Ectodermal cell (in vitro differentiated cells): ENCODE measurements at regions not wholly inside any gene's neighbourhood (a gene's known extent, or its start where the extent isn't known, plus 50 kb on each side); places are given as distances from the start of the nearest gene placed in this dataset.

Experiments
- H3K27ac ChIP-seq: 2 replicates; pipeline ENCODE4 v1.7.0; 2013; ENCODE audit warnings: mild to moderate bottlenecking, low read depth, low read length; ENCODE audit not compliant: insufficient read depth, poor library complexity, severe bottlenecking
- H3K27me3 ChIP-seq: 2 replicates; pipeline ENCODE4 v1.7.0; 2013; ENCODE audit warnings: mild to moderate bottlenecking, low read length; ENCODE audit not compliant: insufficient read depth, control insufficient read depth, poor library complexity, severe bottlenecking
- H3K36me3 ChIP-seq: one replicate; pipeline ENCODE4 v1.7.0; 2013; ENCODE audit warnings: low read length; ENCODE audit not compliant: control insufficient read depth, insufficient read depth
- H3K4me1 ChIP-seq: one replicate; pipeline ENCODE4 v1.7.0; 2013; ENCODE audit warnings: low read length; ENCODE audit not compliant: control insufficient read depth, insufficient read depth
- H3K4me3 ChIP-seq: 2 replicates; pipeline ENCODE4 v1.7.0; 2013; ENCODE audit warnings: low read depth, low read length, control low read depth; ENCODE audit not compliant: insufficient read depth
- H3K9me3 ChIP-seq: 2 replicates; pipeline ENCODE4 v1.7.0; 2013; ENCODE audit warnings: mild to moderate bottlenecking, low read length, moderate library complexity; ENCODE audit not compliant: control insufficient read depth
- WGBS, 2 experiments: methylation state at CpG; one replicate each; pipeline ENCODE4 v1.1.7; 2013; ENCODE audit warnings: missing lambda C conversion rate in 2 of 2; 5-methylcytosine and 5-hydroxymethylcytosine counted together

DNA sequence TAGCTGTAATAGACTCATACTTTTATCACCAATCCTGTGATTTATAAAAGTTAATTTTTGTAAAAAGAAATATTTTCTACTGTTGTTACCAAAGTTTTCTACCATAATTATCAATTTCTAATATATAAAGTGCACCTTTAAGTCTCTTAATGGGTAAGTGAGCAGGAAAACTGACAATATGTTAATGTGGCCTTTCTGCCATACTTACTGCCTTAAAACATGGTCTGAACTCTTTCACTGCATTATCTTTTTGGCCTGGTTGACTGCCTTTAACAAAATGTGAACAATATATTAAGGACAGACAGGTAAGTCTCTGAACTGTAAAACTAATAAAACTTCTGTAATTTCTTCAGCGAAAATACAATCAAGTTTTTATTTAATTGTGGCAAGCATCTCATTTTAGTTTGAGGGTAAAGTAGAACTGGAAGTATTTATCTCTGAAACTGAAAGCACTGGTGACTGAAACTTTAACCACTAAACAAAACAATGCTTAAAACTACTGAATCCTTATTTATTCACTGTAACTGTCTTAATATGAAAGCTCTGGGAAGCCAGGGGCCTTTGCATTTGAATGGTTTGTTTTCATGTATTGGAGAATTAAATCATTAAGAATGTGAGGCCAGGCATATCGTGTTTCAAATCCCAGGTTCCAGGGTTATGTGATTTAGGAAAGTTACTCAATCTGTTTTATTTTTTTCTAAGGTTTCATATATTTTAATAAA is 948.8 kb upstream of the POT1 start:
- 95% methylated on average over 2 of the region's 2 CpGs; no CpG with 5 or more reads in 1 of the 2 experiments for WGBS, 2 experiments
- Histone ChIP-seq H3K4me3 (no peak overlapping the region), H3K4me1 (no peaks in the 10 kb centered on the region), H3K27me3 (no peaks in the 10 kb centered on the region), H3K9me3 (no peaks in the 10 kb centered on the region), H3K27ac (no peak overlapping the region), H3K36me3 (no peaks in the 10 kb centered on the region)

DNA sequence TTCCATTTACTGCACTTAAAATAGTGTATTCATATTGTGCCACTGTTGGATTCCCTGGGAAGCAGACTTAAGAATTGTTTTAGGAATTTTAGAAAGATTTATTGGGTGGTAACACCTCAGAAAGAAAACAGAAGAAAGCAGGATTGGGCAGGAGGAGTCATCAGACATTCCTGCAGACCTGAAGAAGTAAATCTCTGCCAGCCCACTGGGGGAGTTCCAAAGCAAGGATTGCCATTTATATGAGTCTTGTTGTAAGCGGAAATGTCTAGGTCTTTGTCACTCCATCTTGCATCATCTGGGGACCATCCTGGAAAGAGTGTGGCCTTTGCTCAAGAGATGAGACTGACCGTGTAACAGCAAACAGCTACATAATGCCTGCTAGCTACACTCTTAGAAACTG is 947.6 kb upstream of the POT1 start:
- no peaks in the 10 kb centered on the region for H3K9me3 ChIP-seq

DNA sequence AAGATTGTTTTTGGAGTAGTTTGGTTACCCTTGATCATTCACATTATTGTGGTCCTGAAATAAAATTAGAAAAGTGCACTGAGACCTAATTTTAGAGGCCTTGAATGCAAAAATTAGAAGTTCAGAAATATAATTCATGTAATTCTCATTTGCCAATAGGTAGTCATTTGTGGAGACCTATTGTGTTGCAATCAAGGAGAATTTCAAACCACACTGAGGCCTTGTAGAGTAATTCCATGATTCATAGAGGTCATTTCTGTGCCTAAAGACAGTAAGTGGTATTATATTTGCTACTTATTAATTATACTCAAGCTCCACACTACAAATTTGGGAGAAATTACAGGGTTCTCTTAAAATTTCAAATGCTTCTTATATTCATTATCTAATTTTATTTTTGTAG is 946.8 kb upstream of the POT1 start:
- Histone ChIP-seq H3K27me3 (no peaks in the 10 kb centered on the region), H3K4me3 (no peak overlapping the region), H3K27ac (no peak overlapping the region), H3K9me3 (no peaks in the 10 kb centered on the region), H3K4me1 (no peaks in the 10 kb centered on the region), H3K36me3 (no peaks in the 10 kb centered on the region)

More for the DNA sequence above, 947.6 kb upstream of the POT1 start:
- H3K27me3 ChIP-seq, result no peaks in the 10 kb centered on the region
- 66 to 75% methylated on average over 2 of the region's 2 CpGs for WGBS, 2 experiments
- no peak overlapping the region for H3K4me3 ChIP-seq
- H3K27ac ChIP-seq, result no peak overlapping the region
- H3K36me3 ChIP-seq, result no peaks in the 10 kb centered on the region
- H3K4me1 ChIP-seq, result no peaks in the 10 kb centered on the region

DNA sequence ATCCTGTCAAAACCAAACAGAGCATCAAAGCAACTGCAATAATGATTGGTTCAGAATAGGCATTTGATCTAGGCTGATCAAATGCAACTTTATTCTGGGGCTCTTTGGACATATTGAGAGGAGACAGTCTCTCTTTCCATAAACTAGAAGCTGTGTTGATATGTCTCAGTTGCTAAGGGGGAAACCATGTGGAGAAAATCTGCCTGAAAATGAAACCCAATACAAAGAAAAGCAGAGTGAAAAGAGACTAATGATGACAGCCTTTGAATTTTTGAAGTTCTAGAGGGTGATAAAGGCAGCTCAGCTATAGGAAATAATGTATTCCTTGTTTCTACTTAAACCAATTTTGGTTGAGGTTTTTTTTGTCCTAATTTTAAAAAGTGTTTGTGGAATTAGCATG is 941.8 kb upstream of the POT1 start:
- H3K9me3 ChIP-seq, result no peaks in the 10 kb centered on the region
- no peaks in the 10 kb centered on the region for H3K27me3 ChIP-seq
- H3K27ac ChIP-seq, result no peak overlapping the region
- no peaks in the 10 kb centered on the region for H3K4me1 ChIP-seq
- H3K36me3 ChIP-seq, result no peaks in the 10 kb centered on the region
- H3K4me3 ChIP-seq, result no peak overlapping the region

DNA sequence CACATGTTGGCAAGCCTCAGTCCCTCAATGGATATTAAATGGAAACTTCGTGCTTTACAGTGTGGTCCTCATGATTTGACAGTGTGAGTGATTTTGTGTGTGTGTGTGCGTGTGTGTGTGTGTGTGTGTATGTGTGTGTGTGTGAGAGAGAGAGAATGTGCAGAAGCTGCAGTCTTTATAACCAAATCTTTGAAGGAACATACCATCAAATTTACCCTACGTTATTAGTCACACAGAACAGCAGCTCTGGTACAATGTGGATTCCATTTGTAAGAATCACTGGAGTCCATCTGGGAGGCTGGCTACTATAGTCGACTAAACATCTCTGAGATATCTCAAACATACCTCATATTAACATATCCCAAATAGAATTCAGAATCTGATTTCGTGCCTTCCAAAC is 928.0 kb upstream of the POT1 start:
- Histone ChIP-seq H3K27me3 (no peaks in the 10 kb centered on the region), H3K4me3 (no peak overlapping the region), H3K9me3 (no peaks in the 10 kb centered on the region), H3K4me1 (no peaks in the 10 kb centered on the region), H3K27ac (no peak overlapping the region), H3K36me3 (no peaks in the 10 kb centered on the region)
- 90 to 92% methylated on average over 5 of the region's 5 CpGs for WGBS, 2 experiments

DNA sequence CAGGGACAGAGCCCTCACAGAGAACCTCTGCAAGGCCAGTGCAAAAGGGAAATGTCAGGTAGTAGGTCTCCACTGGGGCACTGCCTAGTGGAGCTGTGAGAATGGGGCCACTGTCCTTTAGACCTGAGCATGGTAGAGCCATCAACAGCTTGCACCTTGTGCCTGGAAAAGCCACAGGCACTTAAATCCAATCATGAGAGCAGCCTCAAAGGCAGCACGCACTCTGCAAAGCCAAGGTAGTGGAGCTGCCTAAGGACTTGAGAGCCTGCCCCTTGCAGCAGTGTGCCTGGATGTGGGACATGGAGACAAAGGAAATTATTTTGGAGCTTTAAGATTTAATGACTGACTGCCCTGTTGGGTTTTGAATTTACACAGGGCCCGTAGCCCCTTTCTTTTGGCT is 918.5 kb upstream of the POT1 start:
- WGBS, 2 experiments, result 84 to 86% methylated on average over 2 of the region's 2 CpGs
- H3K36me3 ChIP-seq, result no peaks in the 10 kb centered on the region
- H3K9me3 ChIP-seq, result no peaks in the 10 kb centered on the region
- no peaks in the 10 kb centered on the region for H3K4me1 ChIP-seq
- no peak overlapping the region for H3K27ac ChIP-seq
- no peaks in the 10 kb centered on the region for H3K27me3 ChIP-seq
- no peak overlapping the region for H3K4me3 ChIP-seq

DNA sequence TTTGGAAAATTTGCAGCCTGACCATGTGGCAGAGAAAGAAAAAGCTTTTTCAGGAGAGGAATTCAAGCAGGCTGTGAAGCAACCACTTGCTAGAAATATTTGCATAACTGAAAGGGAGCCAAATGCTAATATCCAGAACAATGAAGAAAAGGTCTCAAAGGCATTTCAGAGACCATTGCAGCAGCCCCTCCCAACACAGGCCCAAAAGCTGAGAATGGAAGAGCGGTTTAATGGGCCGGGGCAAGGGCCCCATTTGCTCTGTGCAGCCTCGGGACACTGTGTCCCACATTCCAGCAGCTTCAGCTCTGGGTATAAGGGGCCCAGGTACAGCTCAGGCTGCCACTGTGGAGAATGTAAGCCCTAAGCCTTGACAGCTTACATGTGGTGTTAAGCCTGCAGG is 918.1 kb upstream of the POT1 start:
- Histone ChIP-seq H3K9me3 (no peaks in the 10 kb centered on the region), H3K4me1 (no peaks in the 10 kb centered on the region), H3K27me3 (no peaks in the 10 kb centered on the region), H3K36me3 (no peaks in the 10 kb centered on the region), H3K27ac (no peak overlapping the region), H3K4me3 (no peak overlapping the region)
- 75 to 78% methylated on average over 3 of the region's 3 CpGs for WGBS, 2 experiments

DNA sequence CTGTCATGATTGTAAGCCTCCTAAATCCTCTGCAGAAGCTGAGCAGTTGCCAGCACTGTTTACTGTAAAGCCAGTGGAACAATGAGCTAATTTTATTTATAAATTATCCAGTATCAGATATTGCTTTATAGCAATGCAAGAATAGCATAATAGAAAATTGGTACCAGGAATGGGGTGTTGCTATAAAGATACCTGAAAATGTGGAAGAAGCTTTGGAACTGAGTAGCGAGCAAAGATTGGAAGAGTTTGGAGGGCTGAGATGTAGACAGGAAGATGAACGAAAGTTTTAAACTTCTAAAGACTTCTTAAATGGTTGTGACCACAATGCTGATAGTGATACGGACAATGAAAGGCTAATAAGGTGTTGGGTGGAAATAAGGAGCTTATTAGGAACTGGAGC is 917.4 kb upstream of the POT1 start:
- Histone ChIP-seq H3K4me3 (no peak overlapping the region), H3K27ac (no peak overlapping the region), H3K4me1 (no peaks in the 10 kb centered on the region), H3K36me3 (no peaks in the 10 kb centered on the region), H3K27me3 (no peaks in the 10 kb centered on the region), H3K9me3 (no peaks in the 10 kb centered on the region)
- 93 to 94% methylated on average over 3 of the region's 3 CpGs for WGBS, 2 experiments

DNA sequence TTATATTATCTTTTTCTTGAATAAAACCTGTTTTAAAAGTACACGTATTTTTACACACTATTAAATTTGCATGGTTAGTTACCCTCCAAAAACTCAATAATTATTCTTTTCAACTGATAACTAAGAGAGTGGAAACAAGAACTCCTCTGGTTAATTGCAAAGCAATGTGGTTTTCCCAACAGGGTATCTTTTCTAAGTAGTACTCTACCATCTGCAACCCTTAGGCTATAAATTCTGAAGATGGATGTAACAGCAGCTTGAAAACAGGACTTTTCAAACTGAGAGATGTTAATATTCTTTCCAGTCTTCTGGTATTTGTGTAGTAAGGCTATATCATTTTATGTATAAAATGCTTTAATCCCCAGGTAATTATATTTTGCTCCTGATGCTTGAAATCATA is 916.1 kb upstream of the POT1 start:
- 100% methylated on average over 1 of the region's 1 CpG; no CpG with 5 or more reads in 1 of the 2 experiments for WGBS, 2 experiments
- Histone ChIP-seq H3K36me3 (no peaks in the 10 kb centered on the region), H3K4me3 (no peak overlapping the region), H3K4me1 (no peaks in the 10 kb centered on the region), H3K9me3 (no peaks in the 10 kb centered on the region), H3K27me3 (no peaks in the 10 kb centered on the region), H3K27ac (no peak overlapping the region)

DNA sequence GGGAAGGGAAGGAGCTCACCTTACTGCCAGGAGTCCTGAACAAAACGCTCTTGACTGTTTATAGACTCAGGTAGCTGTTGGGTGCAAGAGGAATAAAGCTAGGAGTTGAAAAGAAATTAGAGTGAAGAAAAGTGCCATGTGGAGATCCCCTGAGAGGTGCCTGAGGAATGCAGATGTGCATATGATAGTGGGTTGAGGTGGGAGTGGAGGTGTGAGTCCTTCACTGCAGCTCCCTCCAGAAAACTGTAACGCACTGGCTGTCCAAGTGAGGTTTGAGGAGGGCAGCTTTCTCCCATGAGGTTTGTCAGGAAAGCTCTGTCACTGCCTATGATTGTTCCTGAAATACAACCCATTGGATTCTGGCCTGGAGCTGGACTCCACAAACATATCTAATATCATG is 904.8 kb upstream of the POT1 start:
- no peaks in the 10 kb centered on the region for H3K27me3 ChIP-seq
- H3K9me3 ChIP-seq, result no peaks in the 10 kb centered on the region
- 87 to 94% methylated on average over 2 of the region's 2 CpGs for WGBS, 2 experiments
- no peaks in the 10 kb centered on the region for H3K36me3 ChIP-seq
- H3K27ac ChIP-seq, result no peak overlapping the region
- no peak overlapping the region for H3K4me3 ChIP-seq
- no peaks in the 10 kb centered on the region for H3K4me1 ChIP-seq

DNA sequence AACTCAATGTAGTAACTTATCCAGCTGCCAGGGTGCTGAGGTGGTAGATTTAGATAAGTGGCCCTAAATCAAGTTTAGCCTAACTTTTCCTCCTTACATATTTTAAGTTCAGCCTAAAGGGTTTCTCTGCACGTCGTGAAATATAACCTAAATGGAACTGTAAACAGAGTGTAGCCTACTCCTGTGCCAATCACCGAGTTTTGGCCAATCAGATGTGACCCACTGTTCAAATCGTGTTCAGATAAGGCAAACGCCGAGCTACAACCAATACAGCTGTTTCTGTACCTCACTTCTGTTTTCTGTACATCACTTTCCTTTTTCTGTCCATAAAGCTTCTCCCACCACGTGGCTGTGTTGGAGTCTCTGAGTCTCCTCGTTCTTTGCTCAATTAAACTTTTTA is 904.2 kb upstream of the POT1 start:
- H3K4me1 ChIP-seq, result no peaks in the 10 kb centered on the region
- no peaks in the 10 kb centered on the region for H3K9me3 ChIP-seq
- H3K27me3 ChIP-seq, result no peaks in the 10 kb centered on the region
- H3K4me3 ChIP-seq, result no peak overlapping the region
- no peaks in the 10 kb centered on the region for H3K36me3 ChIP-seq
- 91 to 96% methylated on average over 8 of the region's 8 CpGs for WGBS, 2 experiments
- no peak overlapping the region for H3K27ac ChIP-seq
